Liver (tissue), 8 donors: ENCODE measurements at regions not wholly inside any gene's neighbourhood (a gene's known extent, or its start where the extent isn't known, plus 50 kb on each side); places are given as distances from the start of the nearest gene placed in this dataset. TPM values are rescaled to one million over a fixed set of nuclear protein-coding genes. Genes with fewer than 3 reads are reported as not detected.
"Not testable (repeated sequence)": the region's sequence is repeated elsewhere in the genome, so short reads cannot be mapped to it uniquely, and the experiment has no call there.

Source experiments
- DNase-seq: peaks from one replicate; pipeline ENCODE4 v3.0.0-alpha.2; 2017; ENCODE audit warnings: low spot score
- H3K27ac ChIP-seq, 2 donors: one replicate each; pipeline ENCODE4 v1.7.0; 2013; ENCODE audit warnings: inconsistent platforms in 2 of 2, low read length in 2 of 2, control low read depth in 1 of 2, low read depth in 1 of 2, mild to moderate bottlenecking in 1 of 2
- H3K27me3 ChIP-seq, 4 donors: one replicate each; pipeline versions ENCODE4 v1.6.1 to v1.7.0; 2013; ENCODE audit warnings: low read length in 3 of 4, inconsistent platforms in 1 of 4, mild to moderate bottlenecking in 1 of 4, moderate library complexity in 1 of 4; ENCODE audit not compliant: control insufficient read depth in 4 of 4, insufficient read depth in 4 of 4
- H3K36me3 ChIP-seq, 4 donors: one replicate each; pipeline versions ENCODE4 v1.6.1 to v1.7.0; 2013; ENCODE audit warnings: low read length in 3 of 4, mild to moderate bottlenecking in 3 of 4, low read depth in 1 of 4, moderate library complexity in 1 of 4; ENCODE audit not compliant: control insufficient read depth in 4 of 4, insufficient read depth in 3 of 4
- H3K4me1 ChIP-seq, 4 donors: one replicate each; pipeline versions ENCODE4 v1.6.1 to v1.7.0; 2013; ENCODE audit warnings: low read length in 3 of 4, mild to moderate bottlenecking in 3 of 4, moderate library complexity in 1 of 4; ENCODE audit not compliant: control insufficient read depth in 4 of 4, insufficient read depth in 4 of 4
- H3K4me3 ChIP-seq, 3 donors: one replicate each; pipeline versions ENCODE4 v1.6.1 to v1.7.0; 2013; ENCODE audit warnings: low read length in 3 of 3, control low read depth in 1 of 3, low read depth in 1 of 3, mild to moderate bottlenecking in 1 of 3
- H3K9ac ChIP-seq, 2 donors: one replicate each; pipeline ENCODE4 v1.7.0; 2013; ENCODE audit warnings: low read length in 2 of 2, mild to moderate bottlenecking in 2 of 2, moderate library complexity in 2 of 2, control low read depth in 1 of 2, low read depth in 1 of 2
- H3K9me3 ChIP-seq, 4 donors: one replicate each; pipeline versions ENCODE4 v1.6.1 to v1.7.0; 2013; ENCODE audit warnings: low read length in 3 of 4; ENCODE audit not compliant: control insufficient read depth in 4 of 4
- HNF4A ChIP-seq, 2 donors: conservative IDR thresholded peaks; 2 replicates each; pipeline ENCODE4 v1.6.1; 2016; ENCODE audit warnings: antibody characterized with exemption in 2 of 2, mild to moderate bottlenecking in 2 of 2
- WGBS: extraction: QIAGEN DNeasy Blood & Tissue Kit; methylation state at CpG from one replicate; pipeline ENCODE4 v1.1.7; 2013; 5-methylcytosine and 5-hydroxymethylcytosine counted together
- small RNA-seq: library from RNA; depleted of rRNA; stranded (forward); fragments of <200 nt; gene quantifications from one replicate; pipeline ENCODE3, GENCODE V24; 2014
- donor health status: healthy.
- donor health status: healthy.
- donor health status: healthy.
- donor health status: healthy.

- WGBS = 95% methylated on average over 23 of the region's 25 CpGs
- not testable (repeated sequence) for H3K4me3 ChIP-seq, H3K9ac ChIP-seq, H3K36me3 ChIP-seq, DNase-seq, H3K27me3 ChIP-seq, H3K27ac ChIP-seq, H3K9me3 ChIP-seq
- H3K4me1 ChIP-seq = peaks cover 0 to 11% (median 1%) of the 10 kb centered on the region in 4 donors
Measured at GRCh38 chr5:1575991-1576714, 52.4 kb upstream of the LPCAT1 start.

GRCh38 chr5:1575491-1575890 is 51.7 kb upstream of the LPCAT1 start:
- H3K9ac ChIP-seq, H3K27ac ChIP-seq, H3K9me3 ChIP-seq, H3K4me3 ChIP-seq, H3K36me3 ChIP-seq, DNase-seq, H3K27me3 ChIP-seq: not testable (repeated sequence)
- peaks cover 0 to 11% (median 1%) of the 10 kb centered on the region in 4 donors for H3K4me1 ChIP-seq
- WGBS = 75% methylated on average over 5 of the region's 5 CpGs

- WGBS = 85% methylated on average over 8 of the region's 9 CpGs
- DNase-seq, H3K27ac ChIP-seq, H3K27me3 ChIP-seq, H3K9ac ChIP-seq, H3K4me3 ChIP-seq, H3K36me3 ChIP-seq, H3K9me3 ChIP-seq: not testable (repeated sequence)
- peaks cover 0 to 11% (median 1%) of the 10 kb centered on the region in 4 donors for H3K4me1 ChIP-seq
Measured at GRCh38 chr5:1574023-1574318, 50.2 kb upstream of the LPCAT1 start.

GRCh38 chr5:1573217-1574022 is 49.7 kb upstream of the LPCAT1 start:
- H3K36me3 ChIP-seq, H3K27me3 ChIP-seq, H3K4me3 ChIP-seq, H3K9ac ChIP-seq, DNase-seq, H3K9me3 ChIP-seq, H3K27ac ChIP-seq: not testable (repeated sequence)
- TF ChIP-seq HNF4A (conservative IDR thresholded peaks at IDR 0.05) = peak in 1 of 2 donors; percentile 33
- WGBS = 82% methylated on average over 15 of the region's 15 CpGs
- H3K4me1 ChIP-seq = peaks cover 0 to 15% (median 4%) of the 10 kb centered on the region in 4 donors

Small RNA genes lying in the stretch of these regions (small RNA-seq; reads per million reads assigned to genes)
- gene AC091849.1 (not detected), gene MIR4277 (not detected)
